Activated CD8-positive, alpha-beta T cell treated with anti-CD3 and anti-CD28 coated beads for 36 hours (primary cell): ENCODE measurements at regions not wholly inside any gene's neighbourhood (a gene's known extent, or its start where the extent isn't known, plus 50 kb on each side); places are given as distances from the start of the nearest gene placed in this dataset.

ENCODE experiments used
- ATAC-seq: fragments of 200-7000 bp; cut with Tn5 transposase; one replicate; pipeline ENCODE4 v1.10.0; 2021; ENCODE audit warnings: mild to moderate bottlenecking, moderate library complexity
- CTCF ChIA-PET: fragments of 350-600 bp; sonication (Branson Sonifier 250); formaldehyde crosslinking; loops from one replicate; lab custom pipeline; 2021; ENCODE audit warnings: antibody characterized with exemption; lab: Charles Lee
- POLR2A ChIA-PET: fragments of 350-600 bp; sonication (Branson Sonifier 250); formaldehyde crosslinking; loops from one replicate; lab custom pipeline; 2021; ENCODE audit warnings: antibody characterized with exemption; lab: Charles Lee
- DNase-seq: peaks from one replicate; pipeline ENCODE4 v3.0.0-alpha.2; 2020
- H3K27ac Mint-ChIP-seq: one replicate; pipeline ENCODE4 v1.8.0; 2021; ENCODE audit warnings: mild to moderate bottlenecking, mixed read lengths
- H3K27me3 Mint-ChIP-seq: one replicate; pipeline ENCODE4 v1.8.0; 2021; ENCODE audit warnings: mixed read lengths
- H3K36me3 Mint-ChIP-seq: one replicate; pipeline ENCODE4 v1.8.0; 2021; ENCODE audit warnings: low read depth, mixed read lengths
- H3K4me1 Mint-ChIP-seq: one replicate; pipeline ENCODE4 v1.8.0; 2021; ENCODE audit warnings: low read depth, mixed read lengths
- H3K4me3 Mint-ChIP-seq: one replicate; pipeline ENCODE4 v1.8.0; 2021; ENCODE audit warnings: mild to moderate bottlenecking, moderate library complexity, mixed read lengths
- H3K9me3 Mint-ChIP-seq: one replicate; pipeline ENCODE4 v1.8.0; 2021; ENCODE audit warnings: mixed read lengths
- CTCF ChIP-seq: fragments of 200-600 bp; IDR thresholded peaks from one replicate; pipeline ENCODE4 v1.8.0; 2022; ENCODE audit warnings: antibody characterized with exemption, mild to moderate bottlenecking
- intact Hi-C: fragments of 100-400 bp; cut with micrococcal nuclease; formaldehyde crosslinking; loops from one replicate; pipeline ENCODE4 v1.10.0; 2022

- H3K36me3 Mint-ChIP-seq, result no peaks in the 10 kb centered on the region
- ChIA-PET POLR2A (no interaction called here), CTCF (no interaction called here)
- ATAC-seq (no peak), DNase-seq (no peak)
- no peaks in the 10 kb centered on the region for H3K4me1 Mint-ChIP-seq
- no peak overlapping the region for H3K27ac Mint-ChIP-seq
- H3K27me3 Mint-ChIP-seq, result no peaks in the 10 kb centered on the region
- intact Hi-C loops, result no loop called here
- H3K4me3 Mint-ChIP-seq, result no peak overlapping the region
- TF ChIP-seq CTCF, result no peak
- no peaks in the 10 kb centered on the region for H3K9me3 Mint-ChIP-seq
These were observed 141.1 kb upstream of the MID1 start for GRCh38 chrX:10761447-10761846.

- DNase-seq (no peak), ATAC-seq (no peak)
- Mint-ChIP-seq H3K27ac (no peak overlapping the region), H3K36me3 (no peaks in the 10 kb centered on the region), H3K27me3 (no peaks in the 10 kb centered on the region), H3K4me1 (no peaks in the 10 kb centered on the region), H3K9me3 (no peaks in the 10 kb centered on the region), H3K4me3 (no peak overlapping the region)
- ChIA-PET CTCF (interaction anchor here (1.1 to 1.2 kb wide), 2 partner anchors 14 to 579 kb away, joined by 5 to 9 read pairs; no protein-coding TSS in a partner anchor), POLR2A (no interaction called here)
- no peak for TF ChIP-seq CTCF
- intact Hi-C loops, result no loop called here
These were observed 148.8 kb upstream of the MID1 start for GRCh38 chrX:10769195-10769594.

DNA sequence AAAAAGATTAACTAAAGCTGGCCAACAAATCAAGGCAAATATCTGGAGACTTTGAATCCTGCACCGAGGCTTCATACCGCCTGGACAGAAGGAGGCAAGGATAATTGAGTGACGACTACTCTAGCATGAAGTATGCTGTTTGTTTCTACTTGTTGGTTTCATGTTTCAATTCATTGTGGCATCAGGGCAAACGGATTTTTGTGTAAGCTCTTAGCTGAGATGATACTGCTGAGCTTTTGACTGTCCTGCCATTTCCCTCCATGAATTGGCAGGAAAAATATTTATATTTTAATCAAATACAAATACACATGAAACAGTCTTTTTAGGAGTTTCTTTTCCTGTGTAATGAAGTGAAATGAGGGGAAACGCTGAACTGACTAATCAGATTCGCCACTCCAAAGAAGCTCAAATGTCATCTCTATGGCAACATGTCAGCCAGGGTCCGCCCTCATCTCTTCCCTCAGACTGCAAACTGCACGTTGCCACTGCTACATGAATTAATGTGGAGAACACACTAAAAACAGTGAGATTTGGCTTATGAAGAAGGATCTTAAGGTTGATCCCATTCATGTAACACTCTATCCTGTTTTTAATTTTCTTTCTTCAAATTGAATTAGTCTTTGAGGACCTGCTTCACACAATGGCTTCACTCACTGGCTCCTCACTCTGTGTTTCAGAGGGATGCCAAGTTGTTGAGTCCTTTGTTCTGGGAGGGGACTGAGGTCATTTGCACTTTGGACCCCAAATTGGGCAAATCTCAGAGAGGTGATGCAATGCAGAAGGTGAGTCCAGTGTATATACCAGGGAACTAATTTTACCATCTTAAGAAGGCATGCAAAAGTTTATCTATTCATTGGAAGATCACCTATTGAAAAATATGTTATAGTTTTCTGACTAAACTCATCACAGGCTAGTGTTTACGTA lies 149.6 kb upstream of the MID1 start:
- Mint-ChIP-seq H3K36me3 (no peaks in the 10 kb centered on the region), H3K4me3 (no peak overlapping the region), H3K27me3 (no peaks in the 10 kb centered on the region), H3K27ac (no peak overlapping the region), H3K4me1 (no peaks in the 10 kb centered on the region), H3K9me3 (no peaks in the 10 kb centered on the region)
- intact Hi-C loops, result no loop called here
- TF ChIP-seq CTCF, result no peak
- DNase-seq (no peak), ATAC-seq (no peak)
- ChIA-PET POLR2A (no interaction called here), CTCF (interaction anchor here (0.8 to 1.2 kb wide), 3 partner anchors 13 to 579 kb away, joined by 3 to 9 read pairs (median 5); no protein-coding TSS in a partner anchor)

DNA sequence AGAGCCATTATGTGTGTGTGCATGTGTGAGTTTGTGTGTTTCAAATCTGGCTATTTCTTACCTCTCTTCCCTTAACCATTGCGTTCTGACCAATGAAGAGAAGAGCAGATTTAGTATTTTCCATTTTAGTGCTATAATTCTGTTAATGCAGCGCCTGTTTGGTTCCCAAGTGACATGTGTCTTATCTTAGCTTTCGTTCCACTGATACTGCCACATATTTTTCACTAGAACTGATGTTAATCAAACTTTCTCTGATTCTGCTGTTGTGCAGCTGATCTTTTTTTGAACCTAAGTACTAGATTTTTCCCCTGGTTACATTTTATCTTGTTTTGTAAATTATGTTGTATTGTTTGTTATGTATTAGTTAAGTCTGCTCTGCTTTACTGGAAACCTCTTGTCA lies 152.9 kb upstream of the MID1 start:
- ChIA-PET CTCF (no interaction called here), POLR2A (no interaction called here)
- intact Hi-C loops, result no loop called here
- H3K4me1 Mint-ChIP-seq, result no peaks in the 10 kb centered on the region
- H3K27ac Mint-ChIP-seq, result no peak overlapping the region
- H3K9me3 Mint-ChIP-seq, result no peaks in the 10 kb centered on the region
- no peak overlapping the region for H3K4me3 Mint-ChIP-seq
- H3K36me3 Mint-ChIP-seq, result no peaks in the 10 kb centered on the region
- TF ChIP-seq CTCF, result no peak
- ATAC-seq, result no peak
- DNase-seq, result no peak
- no peaks in the 10 kb centered on the region for H3K27me3 Mint-ChIP-seq

DNA sequence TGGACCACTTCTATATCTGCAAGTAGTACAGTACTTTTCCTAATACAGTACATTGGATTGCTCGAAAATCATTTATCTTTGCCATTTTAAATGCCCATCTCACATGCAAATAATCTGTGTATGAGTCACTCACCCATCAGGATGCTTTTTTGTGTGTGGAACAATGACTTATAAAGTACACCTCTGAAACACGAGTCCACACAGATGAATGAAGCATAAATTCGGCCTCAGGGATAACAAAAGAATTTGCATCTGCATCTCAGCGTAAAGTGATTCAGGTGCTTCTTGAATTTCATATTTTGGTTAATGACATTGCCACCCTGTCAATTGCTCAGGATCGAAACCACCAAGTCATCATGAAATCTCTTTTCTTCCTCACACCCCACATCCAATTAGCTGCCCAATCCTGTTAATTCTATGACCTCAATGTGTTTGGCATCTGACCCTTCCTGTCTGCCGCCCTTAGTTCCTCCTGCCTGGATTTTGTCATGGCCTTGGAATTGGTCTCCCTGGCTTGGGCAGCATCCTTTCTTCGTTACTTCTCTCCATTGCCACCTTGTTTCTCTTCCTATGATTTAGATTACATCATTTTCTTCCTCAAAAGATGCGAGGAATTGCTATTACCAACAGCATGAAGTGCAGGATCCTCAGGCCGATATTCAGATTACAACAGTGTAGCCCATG lies 161.6 kb upstream of the MID1 start:
- TF ChIP-seq CTCF, result no peak
- no peaks in the 10 kb centered on the region for H3K4me1 Mint-ChIP-seq
- H3K27ac Mint-ChIP-seq, result no peak overlapping the region
- POLR2A ChIA-PET, result no interaction called here
- no peak overlapping the region for H3K4me3 Mint-ChIP-seq
- DNase-seq (no peak), ATAC-seq (no peak)
- H3K27me3 Mint-ChIP-seq, result no peaks in the 10 kb centered on the region
- intact Hi-C loops, result no loop called here
- H3K9me3 Mint-ChIP-seq, result no peaks in the 10 kb centered on the region
- CTCF ChIA-PET, result interaction anchor here (1.6 kb wide), 1 partner anchor 13 kb away, joined by 9 read pairs; no protein-coding TSS in a partner anchor
- H3K36me3 Mint-ChIP-seq, result no peaks in the 10 kb centered on the region
